ENCODE measurements at regions not wholly inside any gene's neighbourhood (a gene's known extent, or its start where the extent isn't known, plus 50 kb on each side); places are given as distances from the start of the nearest gene placed in this dataset.

DNA sequence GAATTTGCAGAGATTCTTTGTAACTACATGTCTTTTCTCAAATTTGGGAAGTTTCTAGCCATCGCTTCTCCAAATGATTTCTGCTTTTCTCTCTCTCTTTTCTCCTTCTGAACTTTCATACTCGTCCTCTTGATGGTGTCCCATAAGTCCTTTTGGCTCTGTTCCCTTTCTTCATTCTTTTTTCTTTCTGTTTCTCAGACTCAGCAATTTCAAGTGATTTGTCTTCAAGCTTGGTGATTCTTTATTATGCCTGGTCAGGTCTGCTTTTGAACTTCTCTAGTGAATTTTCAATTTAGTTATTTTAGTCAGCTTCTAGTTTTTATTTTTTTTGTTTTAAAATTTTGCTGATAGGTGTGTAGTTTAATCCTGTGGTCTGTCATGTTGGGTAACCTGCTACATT lies 57.6 kb upstream of the EEF1E1 start:
- no peak overlapping the region for H2BK120ac ChIP-seq (ENCODE audit: low read depth, low read length)
- no peak overlapping the region for H3K4me3 ChIP-seq (ENCODE audit: insufficient read depth in 1 of 2, low read depth in 1 of 2, low read length in 2 of 2)
- H2BK12ac ChIP-seq (ENCODE audit: low read length in 2 of 2), result no peak overlapping the region
- no peak for DNase-seq
- H2BK15ac ChIP-seq (ENCODE audit: low read depth, poor library complexity, severe bottlenecking), result no peak overlapping the region
- no peak overlapping the region for H2BK5ac ChIP-seq (ENCODE audit: low read depth, low read length, poor library complexity, severe bottlenecking)
- no peaks in the 10 kb centered on the region for H3K27me3 ChIP-seq (ENCODE audit: control insufficient read depth in 1 of 2, insufficient read depth in 1 of 2, low read length in 2 of 2)
- no peaks in the 10 kb centered on the region for H3K79me1 ChIP-seq (replicated peaks; ENCODE audit: low read length, poor library complexity, severe bottlenecking)
- H2AFZ ChIP-seq (ENCODE audit: low read depth, low read length), result no peak overlapping the region
- no peak overlapping the region for H4K91ac ChIP-seq (ENCODE audit: low read length)
- H3K14ac ChIP-seq (ENCODE audit: low read length in 2 of 2), result no peak overlapping the region
- H4K8ac ChIP-seq (ENCODE audit: low read length), result no peak overlapping the region
- no peak overlapping the region for H3K9ac ChIP-seq (ENCODE audit: low read length)
- H3K4me2 ChIP-seq (ENCODE audit: low read length, poor library complexity, severe bottlenecking), result no peak overlapping the region
- H2AK5ac ChIP-seq (ENCODE audit: low read length, severe bottlenecking), result no peak overlapping the region
- H3K27ac ChIP-seq (ENCODE audit: low read length, poor library complexity, severe bottlenecking), result no peak overlapping the region
- no peak overlapping the region for H3K23ac ChIP-seq (ENCODE audit: low read length in 2 of 2)
- no peak overlapping the region for H3K18ac ChIP-seq (ENCODE audit: low read depth in 1 of 2, low read length in 2 of 2)
- no peaks in the 10 kb centered on the region for H3K36me3 ChIP-seq (ENCODE audit: control insufficient read depth in 1 of 2, insufficient read depth in 2 of 2, low read depth in 1 of 2, low read length in 2 of 2)
- WGBS, result 68% methylated on average over 2 of the region's 2 CpGs
- H3K4me1 ChIP-seq (ENCODE audit: control insufficient read depth, insufficient read depth, low read depth, low read length), result no peaks in the 10 kb centered on the region
- no peak overlapping the region for H3K4ac ChIP-seq (ENCODE audit: low read depth in 1 of 2, low read length in 2 of 2)
- no peaks in the 10 kb centered on the region for H3K9me3 ChIP-seq (ENCODE audit: control insufficient read depth, low read length)

DNA sequence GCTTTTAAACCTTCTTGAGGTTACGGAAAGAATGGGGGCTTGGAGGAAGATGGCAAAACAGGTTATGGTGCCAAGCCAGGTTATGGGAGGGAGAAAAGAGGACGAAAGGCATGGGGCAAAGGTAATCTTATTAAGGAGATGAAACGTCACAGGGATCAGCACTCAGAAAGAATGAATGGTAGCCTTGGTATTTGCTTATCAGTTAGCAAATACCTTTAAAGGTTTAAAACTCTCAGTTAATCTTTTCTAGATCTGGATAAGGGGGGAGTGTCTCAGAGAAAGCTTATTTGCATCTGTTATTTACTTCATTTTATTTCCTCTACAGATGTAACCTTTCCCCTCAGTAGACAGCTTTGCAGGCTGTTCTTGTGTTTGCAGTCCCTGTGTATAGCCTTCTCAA lies 55.5 kb upstream of the EEF1E1 start:
- H3K27me3 ChIP-seq (ENCODE audit: control insufficient read depth in 1 of 2, insufficient read depth in 1 of 2, low read length in 2 of 2), result no peaks in the 10 kb centered on the region
- H3K36me3 ChIP-seq (ENCODE audit: control insufficient read depth in 1 of 2, insufficient read depth in 2 of 2, low read depth in 1 of 2, low read length in 2 of 2), result no peaks in the 10 kb centered on the region
- no peaks in the 10 kb centered on the region for H3K9me3 ChIP-seq (ENCODE audit: control insufficient read depth, low read length)
- no peak overlapping the region for H2BK120ac ChIP-seq (ENCODE audit: low read depth, low read length)
- WGBS, result 52% methylated on average over 3 of the region's 3 CpGs
- H3K9ac ChIP-seq (ENCODE audit: low read length), result no peak overlapping the region
- H3K4me3 ChIP-seq (ENCODE audit: insufficient read depth in 1 of 2, low read depth in 1 of 2, low read length in 2 of 2), result no peak overlapping the region
- H2AK5ac ChIP-seq (ENCODE audit: low read length, severe bottlenecking), result no peak overlapping the region
- no peak overlapping the region for H2BK15ac ChIP-seq (ENCODE audit: low read depth, poor library complexity, severe bottlenecking)
- no peak overlapping the region for H3K27ac ChIP-seq (ENCODE audit: low read length, poor library complexity, severe bottlenecking)
- H2BK12ac ChIP-seq (ENCODE audit: low read length in 2 of 2), result no peak overlapping the region
- no peaks in the 10 kb centered on the region for H3K4me1 ChIP-seq (ENCODE audit: control insufficient read depth, insufficient read depth, low read depth, low read length)
- no peak overlapping the region for H3K18ac ChIP-seq (ENCODE audit: low read depth in 1 of 2, low read length in 2 of 2)
- no peak overlapping the region for H4K8ac ChIP-seq (ENCODE audit: low read length)
- H3K79me1 ChIP-seq (replicated peaks; ENCODE audit: low read length, poor library complexity, severe bottlenecking), result no peaks in the 10 kb centered on the region
- H4K91ac ChIP-seq (ENCODE audit: low read length), result no peak overlapping the region
- H3K23ac ChIP-seq (ENCODE audit: low read length in 2 of 2), result no peak overlapping the region
- DNase-seq, result no peak
- no peak overlapping the region for H2AFZ ChIP-seq (ENCODE audit: low read depth, low read length)
- no peak overlapping the region for H3K4me2 ChIP-seq (ENCODE audit: low read length, poor library complexity, severe bottlenecking)
- no peak overlapping the region for H3K14ac ChIP-seq (ENCODE audit: low read length in 2 of 2)
- H3K4ac ChIP-seq (ENCODE audit: low read depth in 1 of 2, low read length in 2 of 2), result no peak overlapping the region
- no peak overlapping the region for H2BK5ac ChIP-seq (ENCODE audit: low read depth, low read length, poor library complexity, severe bottlenecking)

DNA sequence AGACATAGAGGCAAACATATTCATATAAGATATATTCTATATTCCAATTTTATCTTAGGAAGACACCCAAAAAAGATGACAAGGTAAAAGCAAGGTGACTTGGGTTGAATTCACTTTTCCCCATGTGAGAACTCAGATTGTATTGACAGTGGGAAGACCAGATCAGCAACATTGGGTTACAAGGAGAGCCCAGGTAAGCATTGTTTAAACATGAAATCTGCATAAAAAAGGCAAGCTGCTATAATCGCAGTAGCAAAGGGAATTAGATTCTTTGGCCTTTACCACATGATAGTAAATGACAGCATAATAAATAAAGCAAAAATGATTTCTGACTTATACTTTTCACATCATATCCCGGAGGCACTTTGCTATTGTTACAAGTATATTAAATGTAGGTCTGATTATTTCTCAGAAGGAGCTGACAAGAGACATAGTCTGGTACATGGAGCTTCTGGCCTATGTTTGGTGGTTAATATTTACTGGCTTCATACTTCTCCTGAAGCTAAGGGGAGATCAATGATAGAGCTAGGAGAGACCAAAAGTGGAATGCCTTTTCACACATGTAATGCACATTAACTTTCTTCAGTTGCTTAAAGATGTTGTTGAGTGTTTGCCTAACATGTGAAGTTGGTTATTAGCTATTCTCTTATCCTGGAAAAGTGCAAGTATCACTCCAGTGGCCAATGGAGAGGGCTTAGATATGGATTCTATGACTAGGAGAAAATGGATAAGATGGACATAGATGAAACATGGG lies 53.1 kb upstream of the EEF1E1 start:
- H3K36me3 ChIP-seq (ENCODE audit: control insufficient read depth in 1 of 2, insufficient read depth in 2 of 2, low read depth in 1 of 2, low read length in 2 of 2), result no peaks in the 10 kb centered on the region
- no peaks in the 10 kb centered on the region for H3K27me3 ChIP-seq (ENCODE audit: control insufficient read depth in 1 of 2, insufficient read depth in 1 of 2, low read length in 2 of 2)
- H3K27ac ChIP-seq (ENCODE audit: low read length, poor library complexity, severe bottlenecking), result no peak overlapping the region
- H3K79me1 ChIP-seq (replicated peaks; ENCODE audit: low read length, poor library complexity, severe bottlenecking), result no peaks in the 10 kb centered on the region
- no peaks in the 10 kb centered on the region for H3K4me1 ChIP-seq (ENCODE audit: control insufficient read depth, insufficient read depth, low read depth, low read length)
- H2BK120ac ChIP-seq (ENCODE audit: low read depth, low read length), result no peak overlapping the region
- H2BK12ac ChIP-seq (ENCODE audit: low read length in 2 of 2), result no peak overlapping the region
- no peak overlapping the region for H3K23ac ChIP-seq (ENCODE audit: low read length in 2 of 2)
- DNase-seq, result no peak
- H2BK5ac ChIP-seq (ENCODE audit: low read depth, low read length, poor library complexity, severe bottlenecking), result no peak overlapping the region
- no peak overlapping the region for H3K14ac ChIP-seq (ENCODE audit: low read length in 2 of 2)
- no peak overlapping the region for H3K4me2 ChIP-seq (ENCODE audit: low read length, poor library complexity, severe bottlenecking)
- H2BK15ac ChIP-seq (ENCODE audit: low read depth, poor library complexity, severe bottlenecking), result no peak overlapping the region
- H4K8ac ChIP-seq (ENCODE audit: low read length), result no peak overlapping the region
- 83% methylated on average over 1 of the region's 2 CpGs for WGBS
- no peak overlapping the region for H3K18ac ChIP-seq (ENCODE audit: low read depth in 1 of 2, low read length in 2 of 2)
- no peak overlapping the region for H4K91ac ChIP-seq (ENCODE audit: low read length)
- no peak overlapping the region for H2AK5ac ChIP-seq (ENCODE audit: low read length, severe bottlenecking)
- no peak overlapping the region for H3K4ac ChIP-seq (ENCODE audit: low read depth in 1 of 2, low read length in 2 of 2)
- no peak overlapping the region for H3K9ac ChIP-seq (ENCODE audit: low read length)
- no peak overlapping the region for H2AFZ ChIP-seq (ENCODE audit: low read depth, low read length)
- no peak overlapping the region for H3K4me3 ChIP-seq (ENCODE audit: insufficient read depth in 1 of 2, low read depth in 1 of 2, low read length in 2 of 2)
- H3K9me3 ChIP-seq (ENCODE audit: control insufficient read depth, low read length), result no peaks in the 10 kb centered on the region

Measured in mesenchymal stem cell (in vitro differentiated cells and primary cell).